Medulla oblongata (tissue), 1 donor: ENCODE measurements at regions not wholly inside any gene's neighbourhood (a gene's known extent, or its start where the extent isn't known, plus 50 kb on each side); places are given as distances from the start of the nearest gene placed in this dataset.

ENCODE experiments used
- DNase-seq: peaks from one replicate; pipeline ENCODE4 v3.0.0-alpha.2; 2015; ENCODE audit errors: extremely low spot score

- DNase-seq: no peak
These were observed 172.8 kb upstream of the HES1 start for GRCh38 chr3:193962986-193963685.

- no peak for DNase-seq
These were observed 172.0 kb upstream of the HES1 start for GRCh38 chr3:193963808-193964516.

DNA sequence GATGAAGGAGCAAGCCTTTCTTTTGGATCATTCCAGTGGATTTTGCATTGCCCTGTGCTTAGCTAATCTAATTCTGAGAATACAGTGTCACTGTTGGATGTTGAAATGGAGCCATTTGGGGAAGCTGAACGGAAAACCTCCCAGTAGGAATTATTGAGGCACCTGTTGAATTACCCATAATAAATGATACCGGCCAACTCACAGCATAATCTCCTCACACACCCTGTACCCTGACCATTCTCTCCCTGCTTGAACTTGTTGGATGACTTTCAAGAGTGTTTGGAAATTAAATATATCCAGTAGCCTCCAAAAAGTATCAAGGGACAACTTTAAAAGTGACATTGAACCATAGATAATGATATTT is 171.4 kb upstream of the HES1 start:
- DNase-seq: no peak

DNA sequence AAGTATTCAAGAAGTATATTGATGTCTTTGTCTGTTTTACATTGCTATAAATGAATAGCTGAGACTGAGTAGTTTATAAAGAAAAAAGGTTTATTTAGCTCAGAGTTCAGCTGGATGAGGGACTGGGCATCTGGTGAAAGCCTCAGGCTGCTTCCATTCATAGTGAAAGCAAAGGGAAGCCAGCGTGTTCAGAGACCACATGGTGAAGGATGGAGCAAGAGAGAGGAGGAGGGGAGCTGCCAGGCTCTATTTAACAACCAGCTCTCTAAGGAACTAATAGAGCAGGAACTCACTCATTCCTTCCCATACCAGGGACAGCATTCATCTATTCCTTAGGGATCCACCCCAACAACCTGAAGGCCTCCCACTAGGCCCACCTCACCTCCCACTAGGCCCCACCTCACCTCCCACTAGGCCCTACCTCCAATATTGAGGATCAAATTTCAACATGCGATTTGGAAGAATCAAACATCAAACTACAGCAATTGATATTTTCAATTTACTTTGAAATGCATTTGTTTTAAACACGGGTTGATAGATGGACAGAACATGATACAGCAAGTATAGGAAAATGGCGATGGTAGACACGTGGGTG is 167.5 kb upstream of the HES1 start:
- DNase-seq: no peak

GRCh38 chr3:193970131-193970772 is 165.7 kb upstream of the HES1 start:
- DNase-seq: peak; percentile 26

DNA sequence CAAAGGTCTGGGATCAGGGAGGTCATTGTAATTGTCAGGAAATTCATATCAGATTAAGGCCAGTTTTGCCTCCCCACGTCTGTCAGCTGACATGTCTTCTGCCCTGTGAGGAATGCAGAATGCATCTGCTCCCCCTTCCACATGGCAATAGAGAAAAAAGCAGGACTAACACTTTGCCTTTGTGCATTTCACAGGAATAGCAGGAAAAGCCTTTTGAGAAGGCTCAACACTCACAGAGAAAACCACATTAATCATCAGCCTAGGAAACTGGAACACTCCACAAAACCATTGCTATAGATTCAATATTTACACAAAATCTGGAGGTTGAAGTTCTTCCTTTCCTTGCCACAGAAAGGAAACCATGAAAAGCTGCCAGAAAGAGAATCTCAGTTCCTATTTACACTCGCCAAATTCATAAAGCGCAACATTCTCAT is 165.2 kb upstream of the HES1 start:
- no peak for DNase-seq

- peak; percentile 13 for DNase-seq
These were observed 164.6 kb upstream of the HES1 start for GRCh38 chr3:193971261-193971751.

GRCh38 chr3:193971966-193972365 is 164.0 kb upstream of the HES1 start:
- no peak for DNase-seq

- DNase-seq: no peak
These were observed 163.1 kb upstream of the HES1 start for GRCh38 chr3:193972832-193973231.

DNA sequence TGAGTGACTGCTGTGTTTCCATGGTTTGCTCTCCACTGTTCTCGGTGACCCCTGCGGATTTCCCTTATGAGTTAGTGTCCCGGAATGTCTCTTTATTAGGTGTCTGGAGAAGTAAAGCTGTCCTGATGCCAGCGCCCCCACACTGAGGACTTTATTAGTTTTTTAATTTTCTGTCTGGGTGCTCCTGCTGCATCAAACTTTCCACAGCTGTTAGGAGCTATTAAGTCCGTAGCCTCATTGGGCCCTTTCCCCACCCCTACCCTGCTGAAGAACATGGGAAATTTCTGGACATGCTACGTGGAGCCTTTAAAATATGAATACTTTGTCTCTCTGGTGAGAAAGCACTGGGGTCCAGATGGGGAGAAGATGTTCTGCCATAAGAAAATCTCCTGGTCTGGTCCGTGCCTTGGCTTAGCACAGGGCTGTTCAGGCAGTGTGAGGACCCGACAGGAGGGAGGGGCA is 161.7 kb upstream of the HES1 start:
- no peak for DNase-seq

DNA sequence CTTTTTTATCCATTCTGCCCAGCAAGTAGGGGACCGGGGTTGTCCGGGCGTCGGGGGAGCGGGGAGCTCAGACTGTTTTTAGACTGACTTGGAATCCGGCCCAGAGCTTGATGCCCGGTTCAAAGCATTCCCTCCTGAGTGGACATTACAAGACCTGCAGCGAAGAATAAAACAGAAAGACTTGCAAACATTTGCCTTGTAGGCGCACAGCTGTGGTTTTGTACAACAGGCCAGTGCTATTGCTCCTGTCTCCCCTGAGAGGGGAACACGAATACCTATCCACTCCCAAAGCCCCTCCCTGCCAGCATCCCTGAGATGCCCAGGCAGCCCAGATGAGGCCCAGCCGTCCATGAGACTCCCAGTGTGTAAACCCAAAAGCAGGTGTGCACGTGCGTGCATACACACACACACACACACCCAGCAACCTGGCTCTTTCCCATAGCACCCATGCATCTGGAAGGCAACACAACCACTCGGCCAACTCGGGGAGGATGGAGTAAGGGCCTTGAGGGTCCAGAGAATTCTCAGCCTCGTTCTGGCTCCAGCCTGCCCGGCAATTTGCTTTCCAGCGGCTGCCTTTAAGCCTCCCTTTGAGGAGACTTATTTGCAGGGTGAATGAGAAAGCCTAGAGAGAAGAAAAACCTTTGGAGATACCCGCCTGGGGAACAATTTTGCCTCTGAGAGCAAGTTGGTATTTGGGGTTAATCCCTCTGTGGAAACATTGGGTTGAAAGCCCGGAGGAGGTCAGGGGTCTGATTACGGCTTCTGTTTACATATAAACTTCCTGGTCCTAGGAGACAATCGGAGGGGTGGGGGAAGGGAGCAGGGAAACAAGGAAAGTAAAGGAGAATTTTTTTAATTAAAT is 161.0 kb upstream of the HES1 start:
- DNase-seq: no peak

GRCh38 chr3:193977622-193978021 is 158.3 kb upstream of the HES1 start:
- DNase-seq: no peak

GRCh38 chr3:193978030-193978429 is 157.9 kb upstream of the HES1 start:
- DNase-seq: no peak

- no peak for DNase-seq
These were observed 157.5 kb upstream of the HES1 start for GRCh38 chr3:193978486-193978885.

GRCh38 chr3:193980326-193980725 is 155.6 kb upstream of the HES1 start:
- no peak for DNase-seq

GRCh38 chr3:193980905-193981304 is 155.0 kb upstream of the HES1 start:
- no peak for DNase-seq

- no peak for DNase-seq
These were observed 154.4 kb upstream of the HES1 start for GRCh38 chr3:193981504-193981903.

- peak; percentile 67 for DNase-seq
These were observed 153.7 kb upstream of the HES1 start for GRCh38 chr3:193982258-193982659.

DNA sequence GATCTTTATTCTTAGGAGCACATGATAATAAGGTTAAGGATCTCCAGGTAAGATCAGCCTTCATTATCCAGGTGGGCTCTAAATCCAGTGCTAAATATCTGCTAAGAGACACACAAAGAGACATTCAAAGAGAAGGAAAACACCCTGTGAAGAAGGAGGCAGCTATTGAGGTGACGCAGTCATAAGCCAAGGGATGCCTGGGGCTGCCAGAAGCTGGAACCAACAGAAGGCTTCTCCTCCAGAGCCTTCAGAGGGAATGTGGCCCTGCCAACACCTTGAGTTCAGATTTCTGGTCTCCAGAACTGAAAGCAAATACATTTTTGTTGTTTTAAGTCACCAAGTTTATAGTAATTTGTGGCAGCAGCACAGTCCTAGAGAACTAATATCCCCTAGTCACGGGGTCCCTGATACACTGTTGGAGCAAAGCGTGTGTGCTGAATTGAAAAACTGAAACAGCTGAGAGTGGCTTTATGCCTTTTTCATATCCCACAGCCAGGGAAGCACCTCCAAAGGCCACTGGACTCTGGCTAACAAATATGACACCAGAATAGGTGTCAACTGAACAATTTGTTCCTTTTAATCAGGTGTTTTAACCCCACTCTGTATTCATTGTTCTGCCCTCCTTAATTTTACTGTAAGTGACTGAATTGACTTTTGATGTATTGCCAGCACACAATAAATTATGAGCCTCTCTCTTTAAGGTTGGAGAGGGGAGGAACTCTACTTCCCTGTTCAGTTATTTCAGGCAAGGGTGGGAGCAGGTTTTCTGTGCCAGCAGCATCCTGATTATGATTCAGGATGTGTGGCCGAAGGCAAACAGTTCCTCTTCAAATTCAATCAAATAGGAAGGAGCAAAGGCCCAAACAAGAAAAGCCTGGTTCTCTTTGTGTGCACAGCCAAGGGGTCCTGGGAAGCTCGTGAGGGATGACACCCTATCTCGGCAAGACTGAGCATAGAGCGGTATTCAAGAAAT is 151.8 kb upstream of the HES1 start:
- no peak for DNase-seq

- DNase-seq: no peak
These were observed 151.1 kb upstream of the HES1 start for GRCh38 chr3:193984876-193985275.
